Esophagus muscularis mucosa (tissue), 3 donors: ENCODE measurements at regions not wholly inside any gene's neighbourhood (a gene's known extent, or its start where the extent isn't known, plus 50 kb on each side); places are given as distances from the start of the nearest gene placed in this dataset.

ENCODE experiments used
- EP300 ChIP-seq: sonication (generic); formaldehyde crosslinking; IDR thresholded peaks from one replicate; pipeline ENCODE4 v1.6.1; 2017; ENCODE audit warnings: antibody characterized with exemption
- TF ChIP-seq, protein P1 (sequence below), 3 experiments: fragments of 200-600 bp in 2 of 3; fragments of 450-650 bp in 1 of 3; sonication (generic) in 2 of 3; IDR thresholded peaks; one replicate each; pipeline ENCODE4 v1.5.1; 2017 to 2019; ENCODE audit warnings: antibody characterized with exemption in 3 of 3, mild to moderate bottlenecking in 2 of 3, moderate library complexity in 1 of 3

DNA sequence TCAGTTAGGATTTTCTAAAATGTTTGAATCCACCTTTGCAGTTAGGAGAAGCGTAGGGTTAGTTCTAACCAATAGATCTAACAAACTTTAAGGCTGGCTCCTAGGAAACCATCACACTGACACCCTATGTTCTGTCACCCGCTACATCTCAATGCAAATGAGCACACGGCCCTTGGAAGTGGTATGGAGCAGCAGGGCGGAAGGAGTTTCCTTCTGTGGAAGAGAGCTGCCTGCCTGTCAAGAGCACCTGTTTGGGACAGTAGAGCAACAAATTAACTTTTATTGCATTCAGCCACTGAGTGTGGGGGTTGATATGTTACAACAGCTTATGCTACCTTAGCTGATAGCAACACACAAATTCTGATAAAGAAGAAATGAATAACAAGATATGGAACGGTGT lies 306.9 kb upstream of the RAB6C start:
- TF ChIP-seq, protein P1, sequence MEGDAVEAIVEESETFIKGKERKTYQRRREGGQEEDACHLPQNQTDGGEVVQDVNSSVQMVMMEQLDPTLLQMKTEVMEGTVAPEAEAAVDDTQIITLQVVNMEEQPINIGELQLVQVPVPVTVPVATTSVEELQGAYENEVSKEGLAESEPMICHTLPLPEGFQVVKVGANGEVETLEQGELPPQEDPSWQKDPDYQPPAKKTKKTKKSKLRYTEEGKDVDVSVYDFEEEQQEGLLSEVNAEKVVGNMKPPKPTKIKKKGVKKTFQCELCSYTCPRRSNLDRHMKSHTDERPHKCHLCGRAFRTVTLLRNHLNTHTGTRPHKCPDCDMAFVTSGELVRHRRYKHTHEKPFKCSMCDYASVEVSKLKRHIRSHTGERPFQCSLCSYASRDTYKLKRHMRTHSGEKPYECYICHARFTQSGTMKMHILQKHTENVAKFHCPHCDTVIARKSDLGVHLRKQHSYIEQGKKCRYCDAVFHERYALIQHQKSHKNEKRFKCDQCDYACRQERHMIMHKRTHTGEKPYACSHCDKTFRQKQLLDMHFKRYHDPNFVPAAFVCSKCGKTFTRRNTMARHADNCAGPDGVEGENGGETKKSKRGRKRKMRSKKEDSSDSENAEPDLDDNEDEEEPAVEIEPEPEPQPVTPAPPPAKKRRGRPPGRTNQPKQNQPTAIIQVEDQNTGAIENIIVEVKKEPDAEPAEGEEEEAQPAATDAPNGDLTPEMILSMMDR (IDR thresholded peaks at IDR 0.05) = no peak
- TF ChIP-seq EP300 = no peak
